K562 (cell line): ENCODE measurements at regions not wholly inside any gene's neighbourhood (a gene's known extent, or its start where the extent isn't known, plus 50 kb on each side); places are given as distances from the start of the nearest gene placed in this dataset.

Experiments
- ATAC-seq: fragments of 200-7000 bp; cut with Tn5 transposase; 3 replicates; pipeline ENCODE4 v1.9.1; 2020; ENCODE audit warnings: moderate library complexity
- BruUV-seq: library from RNA; stranded (reverse); fragments of 400-500 nt; replicated peaks from 2 replicates; lab custom pipeline; 2021; lab: Mats Ljungman, UMichigan
- CTCF ChIA-PET: fragments of 300-600 bp; formaldehyde crosslinking; extraction: SDS; loops from one replicate; lab custom pipeline; 2021; ENCODE audit warnings: low intra/inter-chr PET ratio; lab: Yijun Ruan, JAX
- POLR2A ChIA-PET: fragments of 300-600, 350-650 bp; sonication (Branson Sonifier 250); formaldehyde crosslinking; extraction: SDS; loops from one replicate; lab custom pipeline; 2021; ENCODE audit warnings: antibody characterized with exemption, inconsistent platforms; lab: Yijun Ruan, JAX
- DNase-seq, 4 experiments: peaks; one replicate each; pipeline versions ENCODE4 v3.0.0 to v3.0.0-alpha.2; 2011 to 2018; ENCODE audit warnings: low spot score in 3 of 4, mixed read lengths in 3 of 4; ENCODE audit errors: extremely low read depth in 1 of 4
- FAIRE-seq: peaks from 2 replicates; lab custom pipeline; 2011; peaks lifted over from hg19 to GRCh38; lab: Jason Lieb, UNC
- H2AFZ ChIP-seq: 2 replicates; pipeline ENCODE4 v1.6.0; 2011; ENCODE audit warnings: low read depth, low read length, control low read depth, inconsistent platforms
- H3K27ac ChIP-seq: fragments of 200-600 bp; 3 replicates; pipeline ENCODE4 v1.8.0; 2011; ENCODE audit warnings: low read depth, mild to moderate bottlenecking, control low read depth, inconsistent platforms, low read length, moderate library complexity, mixed read lengths; ENCODE audit errors: extremely low read depth
- H3K27me3 ChIP-seq, 2 experiments: fragments of 300-600 bp in 1 of 2; 2 replicates in 1 of 2; 3 replicates in 1 of 2; pipeline versions ENCODE4 v1.6.0 to v1.8.0; 2011; ENCODE audit warnings: inconsistent platforms in 2 of 2, low read length in 2 of 2, mild to moderate bottlenecking in 1 of 2, mixed read lengths in 1 of 2, moderate library complexity in 1 of 2; ENCODE audit not compliant: control insufficient read depth in 2 of 2, insufficient read depth in 2 of 2
- H3K36me3 ChIP-seq: fragments of 300-600 bp; 3 replicates; pipeline ENCODE4 v1.8.0; 2011; ENCODE audit warnings: mild to moderate bottlenecking, low read length, inconsistent platforms; ENCODE audit not compliant: control insufficient read depth, insufficient read depth
- H3K4me1 ChIP-seq, 2 experiments: fragments of 200-600 bp in 1 of 2; replicated peaks in 1 of 2; 2 replicates in 1 of 2; 3 replicates in 1 of 2; pipeline versions ENCODE4 v1.5.1 to v1.8.0; 2011; ENCODE audit warnings: inconsistent platforms in 2 of 2, low read length in 2 of 2, mild to moderate bottlenecking in 1 of 2, mixed read lengths in 1 of 2, moderate library complexity in 1 of 2; ENCODE audit not compliant: control insufficient read depth in 2 of 2, insufficient read depth in 2 of 2
- H3K4me2 ChIP-seq: 2 replicates; pipeline ENCODE4 v1.6.1; 2011; ENCODE audit warnings: low read length, control low read depth, inconsistent platforms, mixed read lengths; ENCODE audit not compliant: insufficient read depth
- H3K4me3 ChIP-seq: fragments of 200-600 bp; sonication (generic), shearing (Covaris generic); 2 replicates; pipeline ENCODE4 v1.5.1; 2016; ENCODE audit warnings: control low read depth, inconsistent platforms
- H3K79me2 ChIP-seq: fragments of 200-600 bp; 3 replicates; pipeline ENCODE4 v1.8.0; 2011; ENCODE audit warnings: low read length, inconsistent platforms; ENCODE audit not compliant: control insufficient read depth, insufficient read depth
- H3K9ac ChIP-seq, 2 experiments: 2 replicates each; pipeline versions ENCODE4 v1.6.0 to v1.6.1; 2011; ENCODE audit warnings: low read depth in 2 of 2, low read length in 2 of 2, control low read depth in 1 of 2, inconsistent platforms in 1 of 2, mild to moderate bottlenecking in 1 of 2, mixed read lengths in 1 of 2; ENCODE audit not compliant: insufficient read depth in 1 of 2
- H3K9me1 ChIP-seq: one replicate; pipeline ENCODE4 v1.6.0; 2011; ENCODE audit warnings: inconsistent platforms, mild to moderate bottlenecking, low read length, moderate library complexity; ENCODE audit not compliant: control insufficient read depth, insufficient read depth
- H3K9me3 ChIP-seq: replicated peaks from 2 replicates; pipeline ENCODE4 v1.5.1; 2011; ENCODE audit warnings: low read depth, low read length, inconsistent platforms; ENCODE audit not compliant: control insufficient read depth, insufficient read depth
- H4K20me1 ChIP-seq: replicated peaks from 2 replicates; pipeline ENCODE4 v1.6.1; 2011; ENCODE audit warnings: low read length, inconsistent platforms, mixed read lengths; ENCODE audit not compliant: control insufficient read depth, insufficient read depth
- CCAR2 ChIP-seq: fragments of 200-400 bp; formaldehyde crosslinking; IDR thresholded peaks from 2 replicates; pipeline ENCODE4 v1.6.1; 2017; ENCODE audit warnings: mild to moderate bottlenecking, low read depth, low read length
- HIVEP1 ChIP-seq: fragments of 250-450 bp; sonication (Bioruptor Pico); IDR thresholded peaks from 2 replicates; pipeline ENCODE4 v1.4.0; 2020; ENCODE audit warnings: mild to moderate bottlenecking
- KAT7 ChIP-seq: sonication (generic); formaldehyde crosslinking; IDR thresholded peaks from 2 replicates; pipeline ENCODE4 v1.8.0; 2022; ENCODE audit warnings: missing genetic modification reagents, mild to moderate bottlenecking, borderline replicate concordance
- KDM5B ChIP-seq: fragments of 200-600 bp; sonication (generic); IDR thresholded peaks from 2 replicates; pipeline ENCODE4 v1.6.1; 2012; ENCODE audit warnings: low read depth, mild to moderate bottlenecking, moderate library complexity, low read length, control low read depth, inconsistent platforms; ENCODE audit not compliant: insufficient replicate concordance
- MCM3 ChIP-seq: fragments of 450-650 bp; IDR thresholded peaks from 2 replicates; pipeline ENCODE4 v1.6.1; 2016
- PKNOX1 ChIP-seq: fragments of 450-650 bp; IDR thresholded peaks from 2 replicates; pipeline ENCODE4 v1.6.1; 2016
- POLR2AphosphoS5 ChIP-seq: IDR thresholded peaks from 2 replicates; pipeline ENCODE4 v1.6.1; 2011; ENCODE audit warnings: mild to moderate bottlenecking, low read depth, low read length, moderate library complexity; ENCODE audit not compliant: control insufficient read depth, insufficient read depth
- SPI1 ChIP-seq: IDR thresholded peaks from 2 replicates; pipeline ENCODE4 v1.6.1; 2011; ENCODE audit warnings: low read depth, low read length, control low read depth, borderline replicate concordance
- SREBF1 ChIP-seq: fragments of 150-350 bp; IDR thresholded peaks from 2 replicates; pipeline ENCODE4 v1.6.1; 2014; ENCODE audit warnings: antibody characterized with exemption, low read depth, low read length, borderline replicate concordance
- ZNF274 ChIP-seq: IDR thresholded peaks from 2 replicates; pipeline ENCODE4 v1.6.1; 2011; ENCODE audit warnings: low read depth, mild to moderate bottlenecking, low read length, moderate library complexity, borderline replicate concordance
- ZNF324 ChIP-seq: fragments of 250-450 bp; sonication (Bioruptor Pico); IDR thresholded peaks from 2 replicates; pipeline ENCODE4 v1.4.0; 2020; ENCODE audit warnings: mild to moderate bottlenecking
- WGBS: fragments of 100-300 bp; shearing (Covaris generic); methylation state at CpG from one replicate; pipeline ENCODE4 v1.1.6; 2016; ENCODE audit warnings: low coverage, mixed read lengths; ENCODE audit not compliant: insufficient coverage; ENCODE audit errors: missing lambda C conversion rate; 5-methylcytosine and 5-hydroxymethylcytosine counted together
- in situ Hi-C: fragments of 300-500 bp; cut with MboI; formaldehyde crosslinking; loops from 4 replicates; pipeline ENCODE4 v1.15.0; 2018; ENCODE audit warnings: inconsistent platforms, mixed read lengths
- intact Hi-C: fragments of 100-400 bp; cut with micrococcal nuclease; formaldehyde crosslinking; loops from 2 replicates; pipeline ENCODE4 v1.14.2; 2022

GRCh38 chr14:41490323-41490722, 116.4 kb upstream of the LRFN5 start:
- TF ChIP-seq SPI1 (no peak), MCM3 (no peak), ZNF274 (no peak), POLR2AphosphoS5 (no peak), PKNOX1 (no peak), HIVEP1 (CRISPR knock-in tag) (no peak), SREBF1 (no peak), KDM5B (no peak), ZNF324 (CRISPR knock-in tag) (no peak), KAT7 (no peak), CCAR2 (no peak)
- FAIRE-seq = no peak
- Histone ChIP-seq H3K4me2 (no peak overlapping the region), H3K9me3 (no peaks in the 10 kb centered on the region), H3K4me3 (no peak overlapping the region), H3K27ac (no peak overlapping the region), H2AFZ (no peak overlapping the region), H3K9me1 (no peaks in the 10 kb centered on the region), H3K27me3 (no peaks in the 10 kb centered on the region), H3K79me2 (no peaks in the 10 kb centered on the region), H3K36me3 (no peaks in the 10 kb centered on the region), H3K9ac (no peak overlapping the region), H3K4me1 (no peaks in the 10 kb centered on the region), H4K20me1 (no peaks in the 10 kb centered on the region)
- ChIA-PET POLR2A (no interaction called here), CTCF (no interaction called here)
- intact Hi-C loops (no loop called here), in situ Hi-C loops (no loop called here)
- BruUV-seq = no TSS peak
- no peak for DNase-seq
- ATAC-seq = no peak
- 0% methylated on average over 1 of the region's 2 CpGs for WGBS
